ENCODE measurements at regions not wholly inside any gene's neighbourhood (a gene's known extent, or its start where the extent isn't known, plus 50 kb on each side); places are given as distances from the start of the nearest gene placed in this dataset.

- no peak for TF ChIP-seq EP300 (IDR thresholded peaks at IDR 0.05)
- no peak for TF ChIP-seq CTCF (IDR thresholded peaks at IDR 0.05)
- no peak for TF ChIP-seq POLR2A (IDR thresholded peaks at IDR 0.05)
These were observed 89.7 kb downstream of the FAM76B start for GRCh38 chr11:95699631-95700470.
